ENCODE measurements at regions not wholly inside any gene's neighbourhood (a gene's known extent, or its start where the extent isn't known, plus 50 kb on each side); places are given as distances from the start of the nearest gene placed in this dataset.

- DNase-seq (ENCODE audit: insufficient read length, low spot score), result no peak
- FAIRE-seq, result no peak
These were observed 884.2 kb downstream of the AACS start for GRCh38 chr12:125949471-125949870.

GRCh38 chr12:125954362-125954761, 889.1 kb downstream of the AACS start:
- no peak for TF ChIP-seq POLR2A (IDR thresholded peaks at IDR 0.05; ENCODE audit: low read depth, low read length)
- no peak for FAIRE-seq
- DNase-seq (ENCODE audit: insufficient read length, low spot score), result no peak

More at GRCh38 chr12:125949471-125949870, 884.2 kb downstream of the AACS start:
- TF ChIP-seq POLR2A (IDR thresholded peaks at IDR 0.05; ENCODE audit: low read depth, low read length), result no peak

GRCh38 chr12:125956186-125956585, 891.0 kb downstream of the AACS start:
- TF ChIP-seq POLR2A (IDR thresholded peaks at IDR 0.05; ENCODE audit: low read depth, low read length), result no peak
- DNase-seq (ENCODE audit: insufficient read length, low spot score) (no peak), FAIRE-seq (no peak)

- FAIRE-seq (no peak), DNase-seq (ENCODE audit: insufficient read length, low spot score) (no peak)
- TF ChIP-seq POLR2A (IDR thresholded peaks at IDR 0.05; ENCODE audit: low read depth, low read length), result no peak
These were observed 901.4 kb downstream of the AACS start for GRCh38 chr12:125966641-125967040.

- DNase-seq (ENCODE audit: insufficient read length, low spot score), result no peak
- no peak for TF ChIP-seq POLR2A (IDR thresholded peaks at IDR 0.05; ENCODE audit: low read depth, low read length)
- no peak for FAIRE-seq
These were observed 903.2 kb downstream of the AACS start for GRCh38 chr12:125968413-125968812.

- no peak for DNase-seq (ENCODE audit: insufficient read length, low spot score)
- FAIRE-seq, result no peak
- TF ChIP-seq POLR2A (IDR thresholded peaks at IDR 0.05; ENCODE audit: low read depth, low read length), result no peak
These were observed 906.7 kb downstream of the AACS start for GRCh38 chr12:125971981-125972380.

- no peak for DNase-seq (ENCODE audit: insufficient read length, low spot score)
- FAIRE-seq, result no peak
- TF ChIP-seq POLR2A (IDR thresholded peaks at IDR 0.05; ENCODE audit: low read depth, low read length), result no peak
These were observed 913.1 kb downstream of the AACS start for GRCh38 chr12:125978286-125978685.

- DNase-seq (ENCODE audit: insufficient read length, low spot score) (no peak), FAIRE-seq (no peak)
- TF ChIP-seq POLR2A (IDR thresholded peaks at IDR 0.05; ENCODE audit: low read depth, low read length), result no peak
These were observed 916.5 kb downstream of the AACS start for GRCh38 chr12:125981610-125982253.

- no peak for DNase-seq (ENCODE audit: insufficient read length, low spot score)
- FAIRE-seq, result no peak
- TF ChIP-seq POLR2A (IDR thresholded peaks at IDR 0.05; ENCODE audit: low read depth, low read length), result no peak
These were observed 918.0 kb downstream of the AACS start for GRCh38 chr12:125983094-125983783.

- DNase-seq (ENCODE audit: insufficient read length, low spot score), result no peak
- TF ChIP-seq POLR2A (IDR thresholded peaks at IDR 0.05; ENCODE audit: low read depth, low read length), result no peak
- FAIRE-seq, result no peak
These were observed 918.7 kb downstream of the AACS start for GRCh38 chr12:125983784-125984500.

- TF ChIP-seq POLR2A (IDR thresholded peaks at IDR 0.05; ENCODE audit: low read depth, low read length), result no peak
- no peak for FAIRE-seq
- no peak for DNase-seq (ENCODE audit: insufficient read length, low spot score)
These were observed 923.3 kb downstream of the AACS start for GRCh38 chr12:125988545-125988944.

GRCh38 chr12:125989696-125990095, 924.5 kb downstream of the AACS start:
- FAIRE-seq (no peak), DNase-seq (ENCODE audit: insufficient read length, low spot score) (no peak)
- TF ChIP-seq POLR2A (IDR thresholded peaks at IDR 0.05; ENCODE audit: low read depth, low read length), result no peak

GRCh38 chr12:125996443-125996842, 931.2 kb downstream of the AACS start:
- FAIRE-seq, result no peak
- DNase-seq (ENCODE audit: insufficient read length, low spot score), result no peak
- no peak for TF ChIP-seq POLR2A (IDR thresholded peaks at IDR 0.05; ENCODE audit: low read depth, low read length)

GRCh38 chr12:125999628-126000027, 934.4 kb downstream of the AACS start:
- FAIRE-seq (no peak), DNase-seq (ENCODE audit: insufficient read length, low spot score) (no peak)
- TF ChIP-seq POLR2A (IDR thresholded peaks at IDR 0.05; ENCODE audit: low read depth, low read length), result no peak

Data from H54 (cell line).